K562 (cell line): ENCODE measurements at regions not wholly inside any gene's neighbourhood (a gene's known extent, or its start where the extent isn't known, plus 50 kb on each side); places are given as distances from the start of the nearest gene placed in this dataset.

Experiments
- ATAC-seq: fragments of 200-7000 bp; cut with Tn5 transposase; 3 replicates; pipeline ENCODE4 v1.9.1; 2020; ENCODE audit warnings: moderate library complexity
- BruUV-seq: library from RNA; stranded (reverse); fragments of 400-500 nt; replicated peaks from 2 replicates; lab custom pipeline; 2021; lab: Mats Ljungman, UMichigan
- CTCF ChIA-PET: fragments of 300-600 bp; formaldehyde crosslinking; extraction: SDS; loops from one replicate; lab custom pipeline; 2021; ENCODE audit warnings: low intra/inter-chr PET ratio; lab: Yijun Ruan, JAX
- POLR2A ChIA-PET: fragments of 300-600, 350-650 bp; sonication (Branson Sonifier 250); formaldehyde crosslinking; extraction: SDS; loops from one replicate; lab custom pipeline; 2021; ENCODE audit warnings: antibody characterized with exemption, inconsistent platforms; lab: Yijun Ruan, JAX
- DNase-seq, 4 experiments: peaks; one replicate each; pipeline versions ENCODE4 v3.0.0 to v3.0.0-alpha.2; 2011 to 2018; ENCODE audit warnings: low spot score in 3 of 4, mixed read lengths in 3 of 4; ENCODE audit errors: extremely low read depth in 1 of 4
- FAIRE-seq: peaks from 2 replicates; lab custom pipeline; 2011; peaks lifted over from hg19 to GRCh38; lab: Jason Lieb, UNC
- H2AFZ ChIP-seq: 2 replicates; pipeline ENCODE4 v1.6.0; 2011; ENCODE audit warnings: low read depth, low read length, control low read depth, inconsistent platforms
- H3K27ac ChIP-seq: fragments of 200-600 bp; 3 replicates; pipeline ENCODE4 v1.8.0; 2011; ENCODE audit warnings: low read depth, mild to moderate bottlenecking, control low read depth, inconsistent platforms, low read length, moderate library complexity, mixed read lengths; ENCODE audit errors: extremely low read depth
- H3K27me3 ChIP-seq, 2 experiments: fragments of 300-600 bp in 1 of 2; 2 replicates in 1 of 2; 3 replicates in 1 of 2; pipeline versions ENCODE4 v1.6.0 to v1.8.0; 2011; ENCODE audit warnings: inconsistent platforms in 2 of 2, low read length in 2 of 2, mild to moderate bottlenecking in 1 of 2, mixed read lengths in 1 of 2, moderate library complexity in 1 of 2; ENCODE audit not compliant: control insufficient read depth in 2 of 2, insufficient read depth in 2 of 2
- H3K36me3 ChIP-seq: fragments of 300-600 bp; 3 replicates; pipeline ENCODE4 v1.8.0; 2011; ENCODE audit warnings: mild to moderate bottlenecking, low read length, inconsistent platforms; ENCODE audit not compliant: control insufficient read depth, insufficient read depth
- H3K4me1 ChIP-seq, 2 experiments: fragments of 200-600 bp in 1 of 2; replicated peaks in 1 of 2; 2 replicates in 1 of 2; 3 replicates in 1 of 2; pipeline versions ENCODE4 v1.5.1 to v1.8.0; 2011; ENCODE audit warnings: inconsistent platforms in 2 of 2, low read length in 2 of 2, mild to moderate bottlenecking in 1 of 2, mixed read lengths in 1 of 2, moderate library complexity in 1 of 2; ENCODE audit not compliant: control insufficient read depth in 2 of 2, insufficient read depth in 2 of 2
- H3K4me2 ChIP-seq: 2 replicates; pipeline ENCODE4 v1.6.1; 2011; ENCODE audit warnings: low read length, control low read depth, inconsistent platforms, mixed read lengths; ENCODE audit not compliant: insufficient read depth
- H3K4me3 ChIP-seq: fragments of 200-600 bp; sonication (generic), shearing (Covaris generic); 2 replicates; pipeline ENCODE4 v1.5.1; 2016; ENCODE audit warnings: control low read depth, inconsistent platforms
- H3K79me2 ChIP-seq: fragments of 200-600 bp; 3 replicates; pipeline ENCODE4 v1.8.0; 2011; ENCODE audit warnings: low read length, inconsistent platforms; ENCODE audit not compliant: control insufficient read depth, insufficient read depth
- H3K9ac ChIP-seq, 2 experiments: 2 replicates each; pipeline versions ENCODE4 v1.6.0 to v1.6.1; 2011; ENCODE audit warnings: low read depth in 2 of 2, low read length in 2 of 2, control low read depth in 1 of 2, inconsistent platforms in 1 of 2, mild to moderate bottlenecking in 1 of 2, mixed read lengths in 1 of 2; ENCODE audit not compliant: insufficient read depth in 1 of 2
- H3K9me1 ChIP-seq: one replicate; pipeline ENCODE4 v1.6.0; 2011; ENCODE audit warnings: inconsistent platforms, mild to moderate bottlenecking, low read length, moderate library complexity; ENCODE audit not compliant: control insufficient read depth, insufficient read depth
- H3K9me3 ChIP-seq: replicated peaks from 2 replicates; pipeline ENCODE4 v1.5.1; 2011; ENCODE audit warnings: low read depth, low read length, inconsistent platforms; ENCODE audit not compliant: control insufficient read depth, insufficient read depth
- H4K20me1 ChIP-seq: replicated peaks from 2 replicates; pipeline ENCODE4 v1.6.1; 2011; ENCODE audit warnings: low read length, inconsistent platforms, mixed read lengths; ENCODE audit not compliant: control insufficient read depth, insufficient read depth
- E2F8 ChIP-seq: fragments of 450-650 bp; IDR thresholded peaks from 2 replicates; pipeline ENCODE4 v1.7.1; 2018; ENCODE audit warnings: mild to moderate bottlenecking, low read depth; ENCODE audit not compliant: partially characterized antibody
- FIP1L1 ChIP-seq: fragments of 200-400 bp; formaldehyde crosslinking; IDR thresholded peaks from 2 replicates; pipeline ENCODE4 v1.6.1; 2018; ENCODE audit warnings: mild to moderate bottlenecking, low read depth, low read length; ENCODE audit not compliant: poor library complexity, severe bottlenecking
- HDAC8 ChIP-seq: fragments of 450-650 bp; IDR thresholded peaks from 2 replicates; pipeline ENCODE4 v1.6.1; 2016; ENCODE audit warnings: mild to moderate bottlenecking, missing genetic modification characterization, moderate library complexity, missing compliant biosample characterization
- HNRNPK ChIP-seq: fragments of 200-400 bp; formaldehyde crosslinking; IDR thresholded peaks from one replicate; pipeline ENCODE4 v1.6.1; 2018; ENCODE audit warnings: mild to moderate bottlenecking, low read depth, low read length; ENCODE audit not compliant: poor library complexity, severe bottlenecking
- NEUROD1 ChIP-seq: fragments of 150-350 bp; IDR thresholded peaks from 2 replicates; pipeline ENCODE4 v1.6.1; 2014; ENCODE audit warnings: borderline replicate concordance, low read length, low read depth; ENCODE audit not compliant: partially characterized antibody
- PHF8 ChIP-seq: fragments of 200-600 bp; sonication (generic); IDR thresholded peaks from 2 replicates; pipeline ENCODE4 v1.6.1; 2012; ENCODE audit warnings: mixed run types, mild to moderate bottlenecking, inconsistent platforms, low read length, moderate library complexity, borderline replicate concordance
- RCOR1 ChIP-seq, 2 experiments: IDR thresholded peaks; 2 replicates each; pipeline ENCODE4 v1.6.1; 2012; ENCODE audit warnings: low read depth in 2 of 2, low read length in 2 of 2, borderline replicate concordance in 1 of 2, improper control_type of control experiment in 1 of 2
- TEAD4 ChIP-seq, 2 experiments: sonication (generic) in 1 of 2; formaldehyde crosslinking in 1 of 2; IDR thresholded peaks; 2 replicates each; pipeline versions ENCODE4 v1.6.1 to v1.8.0; 2012 to 2022; ENCODE audit warnings: borderline replicate concordance in 1 of 2, inconsistent platforms in 1 of 2, low read length in 1 of 2, mild to moderate bottlenecking in 1 of 2, missing genetic modification reagents in 1 of 2
- ZNF384 ChIP-seq: IDR thresholded peaks from 2 replicates; pipeline ENCODE4 v1.6.1; 2012; ENCODE audit warnings: low read depth, low read length, improper control_type of control experiment
- ZNF76 ChIP-seq: fragments of 250-450 bp; sonication (Bioruptor Pico); IDR thresholded peaks from 2 replicates; pipeline ENCODE4 v1.4.0; 2020; ENCODE audit warnings: mild to moderate bottlenecking, moderate library complexity, borderline replicate concordance
- WGBS: fragments of 100-300 bp; shearing (Covaris generic); methylation state at CpG from one replicate; pipeline ENCODE4 v1.1.6; 2016; ENCODE audit warnings: low coverage, mixed read lengths; ENCODE audit not compliant: insufficient coverage; ENCODE audit errors: missing lambda C conversion rate; 5-methylcytosine and 5-hydroxymethylcytosine counted together
- in situ Hi-C: fragments of 300-500 bp; cut with MboI; formaldehyde crosslinking; loops from 4 replicates; pipeline ENCODE4 v1.15.0; 2018; ENCODE audit warnings: inconsistent platforms, mixed read lengths
- intact Hi-C: fragments of 100-400 bp; cut with micrococcal nuclease; formaldehyde crosslinking; loops from 2 replicates; pipeline ENCODE4 v1.14.2; 2022
- TF ChIP-seq, protein P1 (sequence below): fragments of 250-450 bp; sonication (Bioruptor Pico); IDR thresholded peaks from 2 replicates; pipeline ENCODE4 v1.8.0; 2021; ENCODE audit warnings: borderline replicate concordance, mild to moderate bottlenecking, moderate library complexity; ENCODE audit not compliant: poor library complexity, severe bottlenecking
- TF ChIP-seq, protein P2 (sequence below): fragments of 450-650 bp; IDR thresholded peaks from 2 replicates; pipeline ENCODE4 v1.6.1; 2017; ENCODE audit warnings: mild to moderate bottlenecking, moderate library complexity

DNA sequence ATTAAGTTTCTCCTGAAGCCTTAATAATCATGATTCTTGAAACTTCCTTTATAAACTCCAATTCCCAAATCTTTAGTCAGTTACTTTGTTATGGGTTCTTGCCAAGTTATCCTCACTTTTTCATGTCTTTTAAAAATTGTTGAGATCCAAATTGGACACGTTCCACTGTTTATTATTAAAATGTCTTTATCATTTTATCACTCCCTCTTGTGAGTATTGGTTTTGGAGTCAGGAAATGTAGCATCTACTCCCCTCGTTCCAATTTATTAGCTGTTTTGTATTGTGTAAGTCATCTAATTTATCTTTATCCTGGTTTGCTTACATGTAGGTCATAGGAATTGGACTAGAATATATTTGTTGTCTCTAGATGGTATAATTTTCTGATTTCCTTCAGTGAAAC lies 213.1 kb upstream of the SLC39A10 start:
- WGBS, result 7% methylated on average over 1 of the region's 2 CpGs
- no peak for TF ChIP-seq HNRNPK
- no peak for TF ChIP-seq RCOR1 (IDR thresholded peaks at IDR 0.05; ENCODE audit: borderline replicate concordance in 1 of 2, low read depth in 2 of 2, low read length in 2 of 2)
- no peak for TF ChIP-seq E2F8
- TF ChIP-seq, protein P1, sequence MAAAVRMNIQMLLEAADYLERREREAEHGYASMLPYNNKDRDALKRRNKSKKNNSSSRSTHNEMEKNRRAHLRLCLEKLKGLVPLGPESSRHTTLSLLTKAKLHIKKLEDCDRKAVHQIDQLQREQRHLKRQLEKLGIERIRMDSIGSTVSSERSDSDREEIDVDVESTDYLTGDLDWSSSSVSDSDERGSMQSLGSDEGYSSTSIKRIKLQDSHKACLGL, result no peak
- TF ChIP-seq ZNF76 (CRISPR knock-in tag), result no peak
- no peak for TF ChIP-seq ZNF384
- TF ChIP-seq HDAC8, result no peak
- TF ChIP-seq NEUROD1, result no peak
- no peak for TF ChIP-seq TEAD4 (IDR thresholded peaks at IDR 0.05; ENCODE audit: low read length)
- TF ChIP-seq TEAD4 (CRISPR knock-in tag; IDR thresholded peaks at IDR 0.05; ENCODE audit: borderline replicate concordance), result no peak
- no peak for TF ChIP-seq PHF8
- no peak for TF ChIP-seq FIP1L1
- TF ChIP-seq, protein P2, sequence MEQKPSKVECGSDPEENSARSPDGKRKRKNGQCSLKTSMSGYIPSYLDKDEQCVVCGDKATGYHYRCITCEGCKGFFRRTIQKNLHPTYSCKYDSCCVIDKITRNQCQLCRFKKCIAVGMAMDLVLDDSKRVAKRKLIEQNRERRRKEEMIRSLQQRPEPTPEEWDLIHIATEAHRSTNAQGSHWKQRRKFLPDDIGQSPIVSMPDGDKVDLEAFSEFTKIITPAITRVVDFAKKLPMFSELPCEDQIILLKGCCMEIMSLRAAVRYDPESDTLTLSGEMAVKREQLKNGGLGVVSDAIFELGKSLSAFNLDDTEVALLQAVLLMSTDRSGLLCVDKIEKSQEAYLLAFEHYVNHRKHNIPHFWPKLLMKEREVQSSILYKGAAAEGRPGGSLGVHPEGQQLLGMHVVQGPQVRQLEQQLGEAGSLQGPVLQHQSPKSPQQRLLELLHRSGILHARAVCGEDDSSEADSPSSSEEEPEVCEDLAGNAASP, result no peak
- in situ Hi-C loops, result no loop called here

More for the DNA sequence above, 213.1 kb upstream of the SLC39A10 start:
- POLR2A ChIA-PET, result no interaction called here
- no peak for DNase-seq
- Histone ChIP-seq H3K4me1 (no peaks in the 10 kb centered on the region), H3K4me3 (no peak overlapping the region), H3K4me2 (no peak overlapping the region), H3K9me3 (peaks cover 8% of the 10 kb centered on the region), H3K79me2 (no peaks in the 10 kb centered on the region), H3K27ac (no peak overlapping the region), H3K36me3 (no peaks in the 10 kb centered on the region), H3K27me3 (no peaks in the 10 kb centered on the region), H3K9me1 (no peaks in the 10 kb centered on the region), H2AFZ (no peak overlapping the region), H4K20me1 (no peaks in the 10 kb centered on the region), H3K9ac (no peak overlapping the region)
- no peak for FAIRE-seq
- ATAC-seq, result no peak
- CTCF ChIA-PET, result no interaction called here
- no TSS peak for BruUV-seq
- intact Hi-C loops, result no loop called here
